Loucy (cell line): ENCODE measurements at regions not wholly inside any gene's neighbourhood (a gene's known extent, or its start where the extent isn't known, plus 50 kb on each side); places are given as distances from the start of the nearest gene placed in this dataset.

ENCODE experiments used
- H2AFZ ChIP-seq: fragments of 200-600 bp; sonication (generic); 2 replicates; pipeline ENCODE4 v1.6.0; 2016; ENCODE audit warnings: antibody characterized with exemption, mild to moderate bottlenecking, low read length, moderate library complexity
- H3F3A ChIP-seq: fragments of 200-600 bp; 2 replicates; pipeline ENCODE4 v1.6.0; 2016; ENCODE audit warnings: antibody characterized with exemption, low read depth, mild to moderate bottlenecking
- H3K27me3 ChIP-seq: fragments of 200-600 bp; sonication (generic); 2 replicates; pipeline ENCODE4 v1.6.1; 2014; ENCODE audit warnings: low read length, mild to moderate bottlenecking; ENCODE audit not compliant: insufficient read depth, poor library complexity, severe bottlenecking
- H3K36me3 ChIP-seq: fragments of 200-600 bp; sonication (generic); 2 replicates; pipeline ENCODE4 v1.6.1; 2016; ENCODE audit warnings: low read length; ENCODE audit not compliant: insufficient read depth
- H3K4me1 ChIP-seq: fragments of 200-600 bp; sonication (generic); 2 replicates; pipeline ENCODE4 v1.5.1; 2014; ENCODE audit warnings: low read length, mild to moderate bottlenecking; ENCODE audit not compliant: insufficient read depth, poor library complexity, severe bottlenecking
- H3K4me2 ChIP-seq: fragments of 200-600 bp; sonication (generic); 2 replicates; pipeline ENCODE4 v1.6.0; 2014; ENCODE audit warnings: antibody characterized with exemption, low read length, low read depth, mild to moderate bottlenecking; ENCODE audit not compliant: poor library complexity, severe bottlenecking
- H3K4me3 ChIP-seq: fragments of 200-600 bp; sonication (generic); 2 replicates; pipeline ENCODE4 v1.5.1; 2014; ENCODE audit warnings: low read length, mild to moderate bottlenecking, mixed read lengths; ENCODE audit not compliant: poor library complexity, severe bottlenecking
- H3K79me2 ChIP-seq: fragments of 200-600 bp; sonication (generic); 2 replicates; pipeline ENCODE4 v1.6.1; 2014; ENCODE audit warnings: low read length; ENCODE audit not compliant: insufficient read depth
- H3K9ac ChIP-seq: fragments of 200-600 bp; sonication (generic); 2 replicates; pipeline ENCODE4 v1.6.0; 2014; ENCODE audit warnings: mild to moderate bottlenecking, low read depth, low read length, moderate library complexity; ENCODE audit not compliant: poor library complexity, severe bottlenecking
- H3K9me2 ChIP-seq: fragments of 200-600 bp; sonication (generic); replicated peaks from 2 replicates; pipeline ENCODE4 v1.6.1; 2016; ENCODE audit warnings: low read depth, low read length, mixed read lengths
- H3K9me3 ChIP-seq: fragments of 200-600 bp; sonication (generic); 2 replicates; pipeline ENCODE4 v1.6.1; 2014; ENCODE audit warnings: mild to moderate bottlenecking, antibody characterized with exemption, low read length, low read depth; ENCODE audit not compliant: insufficient read depth
- H4K20me1 ChIP-seq: fragments of 200-600 bp; sonication (generic); 2 replicates; pipeline ENCODE4 v1.6.0; 2014; ENCODE audit warnings: antibody characterized with exemption, low read length, mild to moderate bottlenecking; ENCODE audit not compliant: insufficient read depth, poor library complexity, severe bottlenecking
- CTCF ChIP-seq: fragments of 200-600 bp; sonication (generic); conservative IDR thresholded peaks from 2 replicates; pipeline ENCODE4 v1.5.1; 2014; ENCODE audit warnings: mild to moderate bottlenecking, antibody characterized with exemption, low read length
- EZH2phosphoT487 ChIP-seq: fragments of 200-600 bp; IDR thresholded peaks from 2 replicates; pipeline ENCODE4 v1.6.1; 2018; ENCODE audit warnings: antibody characterized with exemption, mild to moderate bottlenecking, moderate library complexity, borderline replicate concordance

- H3K4me1 ChIP-seq = no peaks in the 10 kb centered on the region
- no peak overlapping the region for H3K9ac ChIP-seq
- H2AFZ ChIP-seq = no peak overlapping the region
These were observed 1666.4 kb upstream of the IGFBP7 start for GRCh38 chr4:58776627-58777026.

GRCh38 chr4:58767598-58767997 lies 1657.4 kb upstream of the IGFBP7 start:
- Histone ChIP-seq H3K36me3 (no peaks in the 10 kb centered on the region), H3K79me2 (no peaks in the 10 kb centered on the region), H2AFZ (no peak overlapping the region), H3K4me1 (no peaks in the 10 kb centered on the region), H3K9me3 (no peaks in the 10 kb centered on the region), H3K9me2 (no peaks in the 10 kb centered on the region), H3F3A (no peaks in the 10 kb centered on the region), H3K27me3 (no peaks in the 10 kb centered on the region), H4K20me1 (no peaks in the 10 kb centered on the region), H3K4me3 (no peak overlapping the region), H3K4me2 (no peak overlapping the region), H3K9ac (no peak overlapping the region)
- TF ChIP-seq CTCF = no peak
- TF ChIP-seq EZH2phosphoT487 = no peak

More at GRCh38 chr4:58776627-58777026, 1666.4 kb upstream of the IGFBP7 start:
- Histone ChIP-seq H4K20me1 (no peaks in the 10 kb centered on the region), H3K36me3 (no peaks in the 10 kb centered on the region), H3K9me2 (no peaks in the 10 kb centered on the region), H3K27me3 (no peaks in the 10 kb centered on the region), H3K4me3 (no peak overlapping the region), H3K4me2 (no peak overlapping the region), H3F3A (no peaks in the 10 kb centered on the region), H3K9me3 (no peaks in the 10 kb centered on the region), H3K79me2 (no peaks in the 10 kb centered on the region)
- TF ChIP-seq EZH2phosphoT487 = no peak
- TF ChIP-seq CTCF = no peak

DNA sequence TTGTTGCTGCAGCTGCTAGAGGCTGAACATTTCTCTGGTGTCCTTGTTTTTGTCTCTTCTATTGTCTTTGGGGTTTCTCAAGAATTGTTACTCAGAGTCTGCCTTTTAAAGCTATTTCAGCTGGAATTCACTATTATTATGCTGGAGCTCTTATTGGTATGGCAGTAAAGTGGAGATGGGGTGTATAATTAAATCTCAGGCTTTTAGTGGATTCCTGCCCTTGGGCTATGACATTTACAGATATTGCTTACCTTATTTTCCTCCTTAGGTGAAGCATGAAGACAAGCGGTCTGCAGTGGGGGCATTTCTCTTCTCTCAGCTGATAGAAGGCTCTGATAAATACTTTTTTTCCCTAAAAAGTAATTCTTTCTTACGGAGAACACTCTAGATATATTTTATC lies 1656.6 kb upstream of the IGFBP7 start:
- no peaks in the 10 kb centered on the region for H3K9me3 ChIP-seq
- no peak overlapping the region for H3K9ac ChIP-seq
- H3K4me2 ChIP-seq = no peak overlapping the region
- no peaks in the 10 kb centered on the region for H3K36me3 ChIP-seq
- TF ChIP-seq CTCF (no peak), EZH2phosphoT487 (no peak)
- no peaks in the 10 kb centered on the region for H3K9me2 ChIP-seq
- no peak overlapping the region for H3K4me3 ChIP-seq
- H3K27me3 ChIP-seq = no peaks in the 10 kb centered on the region
- no peaks in the 10 kb centered on the region for H3F3A ChIP-seq
- no peaks in the 10 kb centered on the region for H4K20me1 ChIP-seq
- no peaks in the 10 kb centered on the region for H3K4me1 ChIP-seq
- H3K79me2 ChIP-seq = no peaks in the 10 kb centered on the region
- no peak overlapping the region for H2AFZ ChIP-seq
